GM19468 (cell line): ENCODE measurements at regions not wholly inside any gene's neighbourhood (a gene's known extent, or its start where the extent isn't known, plus 50 kb on each side); places are given as distances from the start of the nearest gene placed in this dataset.
"Not testable (repeated sequence)": the region's sequence is repeated elsewhere in the genome, so short reads cannot be mapped to it uniquely, and the experiment has no call there.

Source experiments
- ATAC-seq: cut with Tn5 transposase; IDR thresholded peaks from one replicate; pipeline ENCODE4 v1.9.1; 2021; ENCODE audit warnings: mild to moderate bottlenecking, moderate library complexity, moderate number of reproducible peaks; ENCODE audit not compliant: unreplicated experiment; ENCODE audit errors: extremely low read depth

- ATAC-seq = not testable (repeated sequence)
Observed at GRCh38 chr19:14286594-14286993, 80.6 kb upstream of the ADGRL1 start.

- ATAC-seq = not testable (repeated sequence)
Observed at GRCh38 chr19:14285726-14286125, 79.8 kb upstream of the ADGRL1 start.

- ATAC-seq = peak; percentile 63
Observed at GRCh38 chr19:14283813-14284520, 78.0 kb upstream of the ADGRL1 start.

GRCh38 chr19:14279270-14279669 lies 73.3 kb upstream of the ADGRL1 start:
- not testable (repeated sequence) for ATAC-seq

GRCh38 chr19:14277608-14278007 lies 71.6 kb upstream of the ADGRL1 start:
- no peak for ATAC-seq

DNA sequence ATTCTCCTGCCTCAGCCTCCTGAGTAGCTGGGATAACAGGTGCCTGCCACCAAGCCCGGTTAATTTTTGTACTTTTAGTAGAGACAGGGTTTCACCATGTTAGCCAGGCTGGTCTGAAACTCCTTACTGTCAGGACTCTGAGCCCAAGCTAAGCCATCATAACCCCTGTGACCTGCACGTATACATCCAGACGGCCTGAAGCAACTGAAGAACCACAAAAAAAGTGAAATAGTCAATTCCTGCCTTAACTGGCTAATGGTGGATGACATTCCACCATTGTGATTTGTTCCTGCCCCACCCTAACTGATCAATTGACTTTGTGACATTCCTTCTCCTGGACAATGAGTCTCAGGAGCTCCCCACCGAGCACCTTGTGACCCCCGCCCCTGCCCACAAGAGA lies 69.9 kb upstream of the ADGRL1 start:
- ATAC-seq = not testable (repeated sequence)

GRCh38 chr19:14272623-14273022 lies 66.7 kb upstream of the ADGRL1 start:
- no peak for ATAC-seq

- no peak for ATAC-seq
Observed at GRCh38 chr19:14271840-14272239, 65.9 kb upstream of the ADGRL1 start.

GRCh38 chr19:14270557-14270956 lies 64.6 kb upstream of the ADGRL1 start:
- ATAC-seq = not testable (repeated sequence)

DNA sequence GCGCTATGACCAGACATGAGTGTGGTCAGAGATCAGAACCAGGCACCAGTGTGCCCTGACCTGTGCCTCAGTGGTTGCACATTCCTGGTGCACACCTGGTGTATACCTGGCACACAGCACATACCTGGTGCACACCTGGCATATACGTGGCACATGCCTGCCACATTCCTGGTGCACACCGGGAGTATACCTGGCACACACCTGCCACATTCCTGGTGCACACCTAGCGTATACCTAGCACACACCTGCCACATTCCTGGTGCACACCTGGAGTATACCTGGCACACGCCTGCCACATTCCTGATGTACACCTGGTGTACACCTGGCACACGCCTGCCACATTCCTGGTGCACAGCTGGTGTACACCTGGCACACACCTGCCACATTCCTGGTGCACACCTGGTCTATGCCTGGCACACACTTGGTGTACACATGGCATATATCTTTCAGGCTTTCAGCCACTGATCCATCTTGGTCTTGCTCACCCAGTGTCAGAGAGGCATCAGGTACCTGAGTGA lies 61.3 kb upstream of the ADGRL1 start:
- no peak for ATAC-seq

GRCh38 chr19:14266208-14266607 lies 60.2 kb upstream of the ADGRL1 start:
- ATAC-seq = not testable (repeated sequence)

GRCh38 chr19:14265290-14266036 lies 59.5 kb upstream of the ADGRL1 start:
- no peak for ATAC-seq

DNA sequence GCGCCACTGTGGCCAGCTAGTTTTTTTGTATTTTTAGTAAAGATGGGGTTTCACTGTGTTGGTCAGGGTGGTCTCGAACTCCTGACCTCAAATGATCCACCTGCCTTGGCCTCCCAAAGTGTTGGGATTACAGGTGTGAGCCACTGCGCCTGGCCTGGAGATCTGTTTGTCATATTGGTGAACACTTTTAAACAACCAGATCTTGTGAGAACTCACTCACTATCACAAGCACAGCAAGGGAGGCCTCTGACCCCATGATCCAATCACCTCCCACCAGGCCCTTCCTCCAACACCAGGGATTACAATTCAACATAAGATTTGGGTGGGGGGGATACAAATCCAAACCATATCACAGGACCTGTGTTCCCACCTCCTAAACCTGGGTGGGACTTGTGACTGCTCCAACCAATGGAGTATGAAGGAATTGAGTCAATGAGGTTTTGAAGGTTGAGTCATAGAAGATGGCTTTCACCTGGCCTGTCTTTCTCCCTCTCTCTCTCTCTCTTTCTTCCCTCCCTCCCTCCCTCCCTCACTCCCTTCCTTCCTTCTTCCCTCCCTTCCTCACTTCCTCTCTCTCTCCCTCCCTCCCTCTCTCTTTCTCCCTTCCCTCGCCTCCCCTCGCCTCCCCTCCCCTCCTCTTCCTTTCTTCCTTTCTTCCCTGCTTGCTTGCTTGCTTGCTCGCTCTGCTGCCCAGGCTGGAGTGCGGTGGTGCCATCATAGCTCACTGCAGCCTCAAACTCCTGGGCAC lies 50.1 kb upstream of the ADGRL1 start:
- ATAC-seq = not testable (repeated sequence)
